Thymus (tissue), 11 donors: ENCODE measurements at regions not wholly inside any gene's neighbourhood (a gene's known extent, or its start where the extent isn't known, plus 50 kb on each side); places are given as distances from the start of the nearest gene placed in this dataset.

ENCODE experiments used
- DNase-seq, 9 donors: peaks; one replicate each; pipeline ENCODE4 v3.0.0-alpha.2; 2013; ENCODE audit warnings: low spot score in 9 of 9, low read depth in 6 of 9, missing footprints in 1 of 9
- H3K27ac ChIP-seq, 2 donors: one replicate each; pipeline ENCODE4 v1.5.1; 2013; ENCODE audit warnings: control low read depth in 1 of 2, low read depth in 1 of 2, low read length in 1 of 2, mild to moderate bottlenecking in 1 of 2, moderate library complexity in 1 of 2
- H3K27me3 ChIP-seq, 2 donors: one replicate each; pipeline ENCODE4 v1.5.1; 2013; ENCODE audit warnings: low read length in 1 of 2; ENCODE audit not compliant: control insufficient read depth in 2 of 2, insufficient read depth in 1 of 2
- H3K36me3 ChIP-seq, 2 donors: one replicate each; pipeline ENCODE4 v1.5.1; 2013; ENCODE audit warnings: low read length in 1 of 2, mild to moderate bottlenecking in 1 of 2, moderate library complexity in 1 of 2; ENCODE audit not compliant: control insufficient read depth in 2 of 2, insufficient read depth in 2 of 2
- H3K4me1 ChIP-seq, 2 donors: one replicate each; pipeline ENCODE4 v1.5.1; 2013; ENCODE audit warnings: low read length in 2 of 2; ENCODE audit not compliant: control insufficient read depth in 2 of 2, insufficient read depth in 2 of 2
- H3K4me3 ChIP-seq, 2 donors: one replicate each; pipeline ENCODE4 v1.5.1; 2013; ENCODE audit warnings: low read length in 2 of 2, control low read depth in 1 of 2, mild to moderate bottlenecking in 1 of 2
- H3K9me3 ChIP-seq, 2 donors: one replicate each; pipeline ENCODE4 v1.5.1; 2013; ENCODE audit warnings: low read length in 1 of 2, mild to moderate bottlenecking in 1 of 2; ENCODE audit not compliant: control insufficient read depth in 2 of 2, insufficient read depth in 1 of 2
- WGBS: extraction: QIAGEN DNeasy Blood & Tissue Kit; methylation state at CpG from one replicate; pipeline ENCODE4 v1.1.7; 2013; 5-methylcytosine and 5-hydroxymethylcytosine counted together
- donor health status: healthy.

DNA sequence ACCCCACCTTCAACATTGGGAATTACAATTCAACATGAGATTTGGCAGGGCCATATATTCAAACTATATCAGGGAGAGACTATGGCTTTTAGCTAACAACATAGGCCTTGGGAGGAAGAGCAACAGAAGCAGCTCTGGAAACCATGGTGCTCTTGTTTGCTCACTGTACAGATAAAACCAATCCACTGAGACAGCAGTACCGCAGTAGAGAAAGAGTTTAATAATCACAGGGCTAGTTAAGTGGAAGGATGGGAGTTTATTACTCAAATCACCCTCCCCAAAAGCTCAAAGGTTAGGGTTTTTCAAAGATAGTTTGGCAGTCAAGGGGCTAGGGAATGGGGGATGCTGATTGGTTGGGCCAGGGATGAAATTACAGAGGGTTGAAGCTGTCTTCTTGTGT, 52.7 kb upstream of the CRHR1 start:
- WGBS = 95% methylated on average over 1 of the region's 1 CpG
- H3K9me3 ChIP-seq = no peaks in the 10 kb centered on the region

DNA sequence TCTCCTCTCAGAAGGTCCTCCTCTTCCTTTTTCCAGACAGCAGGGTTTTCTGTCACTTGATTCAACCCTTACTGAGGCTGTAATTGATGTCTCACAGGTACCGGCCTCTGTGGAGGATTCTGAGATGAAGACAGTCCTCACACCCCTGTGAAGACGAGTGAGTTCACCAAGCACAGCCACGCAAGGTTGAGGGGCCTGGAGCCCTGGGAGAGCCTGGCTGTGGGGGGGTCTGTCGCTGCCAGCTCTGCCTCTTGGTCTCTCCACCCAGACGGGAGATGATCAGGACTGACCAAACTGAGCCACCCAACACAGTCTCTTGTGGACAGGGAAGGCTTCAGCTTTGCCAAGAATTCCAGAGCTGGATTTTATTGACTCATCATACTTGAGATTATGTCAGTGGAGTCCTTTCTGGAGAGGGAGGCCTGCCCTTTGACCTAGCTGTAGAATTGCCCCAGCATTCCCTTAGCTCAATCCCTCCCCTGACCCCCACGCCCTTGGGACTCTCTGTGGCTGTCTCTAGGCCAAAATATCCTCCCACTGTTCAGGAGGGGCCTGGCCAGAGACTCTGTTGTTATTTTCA, 51.1 kb upstream of the CRHR1 start:
- Histone ChIP-seq H3K36me3 (no peaks in the 10 kb centered on the region), H3K27me3 (no peaks in the 10 kb centered on the region), H3K4me3 (no peak overlapping the region), H3K9me3 (no peaks in the 10 kb centered on the region), H3K27ac (no peak overlapping the region), H3K4me1 (no peaks in the 10 kb centered on the region)
- no peak for DNase-seq
- 81% methylated on average over 6 of the region's 6 CpGs for WGBS

More for the DNA sequence above, 52.7 kb upstream of the CRHR1 start:
- Histone ChIP-seq H3K27me3 (no peaks in the 10 kb centered on the region), H3K4me1 (no peaks in the 10 kb centered on the region), H3K36me3 (no peaks in the 10 kb centered on the region), H3K4me3 (no peak overlapping the region), H3K27ac (no peak overlapping the region)
- DNase-seq = no peak

DNA sequence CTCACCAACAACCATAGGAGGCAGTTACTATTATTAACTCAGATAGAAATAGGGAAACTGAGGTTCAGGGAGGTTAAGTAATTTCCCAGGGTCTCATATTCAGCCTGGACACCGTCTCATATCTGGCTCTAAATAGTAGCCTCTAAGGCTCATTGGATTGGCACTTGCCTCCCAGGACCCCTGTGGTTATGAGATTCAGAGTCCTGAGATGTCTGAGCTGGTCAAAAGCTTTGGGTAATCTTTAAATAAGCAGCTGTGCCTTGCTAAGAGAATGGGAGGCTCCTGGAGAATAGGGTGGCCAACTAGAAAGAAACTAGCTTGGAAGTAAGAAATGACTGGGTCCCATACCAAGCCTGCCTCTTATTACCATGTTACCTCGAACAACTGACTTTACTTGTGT, 50.3 kb upstream of the CRHR1 start:
- H3K27me3 ChIP-seq = no peaks in the 10 kb centered on the region
- H3K4me1 ChIP-seq = no peaks in the 10 kb centered on the region
- 87% methylated on average over 2 of the region's 2 CpGs for WGBS
- no peaks in the 10 kb centered on the region for H3K9me3 ChIP-seq
- H3K4me3 ChIP-seq = no peak overlapping the region
- H3K27ac ChIP-seq = no peak overlapping the region
- DNase-seq = no peak
- no peaks in the 10 kb centered on the region for H3K36me3 ChIP-seq
